ENCODE measurements at regions not wholly inside any gene's neighbourhood (a gene's known extent, or its start where the extent isn't known, plus 50 kb on each side); places are given as distances from the start of the nearest gene placed in this dataset.

DNA sequence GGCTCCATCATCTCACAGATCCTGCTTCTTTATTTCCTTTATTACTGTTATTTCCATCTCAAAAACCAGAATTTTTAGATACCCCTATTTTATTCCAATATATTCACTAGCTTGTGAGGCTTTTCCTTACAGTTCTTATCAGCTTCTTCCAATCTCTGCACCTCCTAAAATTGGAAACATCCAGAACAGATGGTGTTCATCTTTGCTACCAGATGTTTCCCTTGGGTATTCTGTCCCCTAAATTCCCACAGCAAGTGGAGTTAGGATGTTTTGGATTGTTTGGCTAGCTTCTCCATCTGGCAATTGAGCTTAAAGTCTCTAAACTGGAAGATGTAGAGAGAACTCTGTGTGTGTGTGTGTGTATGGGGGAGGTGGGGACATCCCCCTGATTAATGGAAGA is 580.4 kb downstream of the DTWD2 start:
- ATAC-seq (no peak), DNase-seq (ENCODE audit: low spot score) (no peak)
- Histone ChIP-seq H3K4me3 (no peak overlapping the region), H3K4me1 (ENCODE audit: insufficient read depth) (peaks cover 4% of the 10 kb centered on the region; the same call in 1 of the 2 replicates), H3K9me2 (ENCODE audit: insufficient read depth) (no peaks in the 10 kb centered on the region), H3K79me2 (replicated peaks; ENCODE audit: insufficient read depth) (no peaks in the 10 kb centered on the region), H2AFZ (0 out of 2 replicates have a peak overlapping the region, but pooled peaks have one; percentile 10), H3K27me3 (ENCODE audit: insufficient read depth) (no peaks in the 10 kb centered on the region), H3K27ac (ENCODE audit: low read depth) (no peak overlapping the region), H3K4me2 (no peak overlapping the region), H4K20me1 (replicated peaks; ENCODE audit: insufficient read depth) (no peaks in the 10 kb centered on the region), H3K36me3 (ENCODE audit: insufficient read depth) (no peaks in the 10 kb centered on the region), H3F3A (replicated peaks; ENCODE audit: low read depth) (no peaks in the 10 kb centered on the region)
- Mint-ChIP-seq H3K27me3 (ENCODE audit: insufficient read depth, low read depth, poor library complexity) (no peaks in the 10 kb centered on the region), H3K36me3 (ENCODE audit: low read depth) (no peaks in the 10 kb centered on the region), H3K4me1 (peaks cover 5% of the 10 kb centered on the region; the same call in 2 of the 3 replicates), H3K4me3 (no peak overlapping the region), H3K27ac (no peak overlapping the region; the same call in 1 of the 2 replicates), H3K9me3 (no peaks in the 10 kb centered on the region)
- no peak for TF ChIP-seq REST (IDR thresholded peaks at IDR 0.05; ENCODE audit: unreplicated experiment)
- TF ChIP-seq, protein P1, sequence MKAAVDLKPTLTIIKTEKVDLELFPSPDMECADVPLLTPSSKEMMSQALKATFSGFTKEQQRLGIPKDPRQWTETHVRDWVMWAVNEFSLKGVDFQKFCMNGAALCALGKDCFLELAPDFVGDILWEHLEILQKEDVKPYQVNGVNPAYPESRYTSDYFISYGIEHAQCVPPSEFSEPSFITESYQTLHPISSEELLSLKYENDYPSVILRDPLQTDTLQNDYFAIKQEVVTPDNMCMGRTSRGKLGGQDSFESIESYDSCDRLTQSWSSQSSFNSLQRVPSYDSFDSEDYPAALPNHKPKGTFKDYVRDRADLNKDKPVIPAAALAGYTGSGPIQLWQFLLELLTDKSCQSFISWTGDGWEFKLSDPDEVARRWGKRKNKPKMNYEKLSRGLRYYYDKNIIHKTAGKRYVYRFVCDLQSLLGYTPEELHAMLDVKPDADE (IDR thresholded peaks at IDR 0.05) = no peak
- no peak for TF ChIP-seq EZH2 (IDR thresholded peaks at IDR 0.05; ENCODE audit: low read depth, unreplicated experiment)
- TF ChIP-seq POLR2AphosphoS5 (IDR thresholded peaks at IDR 0.05; ENCODE audit: low read depth) = no peak
- TF ChIP-seq JUNB (IDR thresholded peaks at IDR 0.05; ENCODE audit: unreplicated experiment) = no peak
- no peak for TF ChIP-seq ZNF462 (CRISPR knock-in tag; IDR thresholded peaks at IDR 0.05)
- no peak for TF ChIP-seq CREB1 (CRISPR knock-in tag; IDR thresholded peaks at IDR 0.05; ENCODE audit: low read depth)
- TF ChIP-seq ZNF114 (CRISPR knock-in tag; IDR thresholded peaks at IDR 0.05) = no peak
- no peak for TF ChIP-seq STAT1 (IDR thresholded peaks at IDR 0.05; ENCODE audit: unreplicated experiment)
- no peak for TF ChIP-seq EZH2phosphoT487 (IDR thresholded peaks at IDR 0.05; ENCODE audit: unreplicated experiment)
- no peak for TF ChIP-seq ZNF331 (CRISPR knock-in tag; IDR thresholded peaks at IDR 0.05; ENCODE audit: low read depth)
- no peak for TF ChIP-seq NANOG (IDR thresholded peaks at IDR 0.05; ENCODE audit: borderline replicate concordance)
- TF ChIP-seq CTCF (conservative IDR thresholded peaks at IDR 0.05; ENCODE audit: low read depth in 2 of 2) = no peak

All from GM23338 (cell line).